VCaP (cell line): ENCODE measurements at regions not wholly inside any gene's neighbourhood (a gene's known extent, or its start where the extent isn't known, plus 50 kb on each side); places are given as distances from the start of the nearest gene placed in this dataset.
A peak's percentile ranks its signal among the peaks of the same experiment; 100 is the strongest.

ENCODE experiments used
- H3K27ac ChIP-seq: fragments of 450-650 bp; 2 replicates; pipeline ENCODE4 v1.5.1; 2017
- CTCF ChIP-seq: fragments of 450-650 bp; conservative IDR thresholded peaks from 2 replicates; pipeline ENCODE4 v1.5.1; 2017; ENCODE audit warnings: mild to moderate bottlenecking, moderate library complexity

- no peak for TF ChIP-seq CTCF
- H3K27ac ChIP-seq: no peak overlapping the region
These were observed 857.6 kb downstream of the FSCB start for GRCh38 chr14:43649508-43649907.

- no peak for TF ChIP-seq CTCF
- no peak overlapping the region for H3K27ac ChIP-seq
These were observed 859.8 kb downstream of the FSCB start for GRCh38 chr14:43647302-43647701.

GRCh38 chr14:43640718-43641267 lies 866.3 kb downstream of the FSCB start:
- TF ChIP-seq CTCF: no peak
- peak overlapping the region; percentile 43 for H3K27ac ChIP-seq

- no peak for TF ChIP-seq CTCF
- H3K27ac ChIP-seq: no peak overlapping the region
These were observed 881.8 kb downstream of the FSCB start for GRCh38 chr14:43625294-43625693.

- no peak overlapping the region for H3K27ac ChIP-seq
- no peak for TF ChIP-seq CTCF
These were observed 885.8 kb downstream of the FSCB start for GRCh38 chr14:43621282-43621681.

- no peak for TF ChIP-seq CTCF
These were observed 911.8 kb downstream of the FSCB start for GRCh38 chr14:43595096-43595772.

GRCh38 chr14:43591776-43592175 lies 915.3 kb downstream of the FSCB start:
- H3K27ac ChIP-seq: no peak overlapping the region
- no peak for TF ChIP-seq CTCF

More at GRCh38 chr14:43595096-43595772, 911.8 kb downstream of the FSCB start:
- H3K27ac ChIP-seq: no peak overlapping the region
